ENCODE measurements at regions not wholly inside any gene's neighbourhood (a gene's known extent, or its start where the extent isn't known, plus 50 kb on each side); places are given as distances from the start of the nearest gene placed in this dataset.

DNA sequence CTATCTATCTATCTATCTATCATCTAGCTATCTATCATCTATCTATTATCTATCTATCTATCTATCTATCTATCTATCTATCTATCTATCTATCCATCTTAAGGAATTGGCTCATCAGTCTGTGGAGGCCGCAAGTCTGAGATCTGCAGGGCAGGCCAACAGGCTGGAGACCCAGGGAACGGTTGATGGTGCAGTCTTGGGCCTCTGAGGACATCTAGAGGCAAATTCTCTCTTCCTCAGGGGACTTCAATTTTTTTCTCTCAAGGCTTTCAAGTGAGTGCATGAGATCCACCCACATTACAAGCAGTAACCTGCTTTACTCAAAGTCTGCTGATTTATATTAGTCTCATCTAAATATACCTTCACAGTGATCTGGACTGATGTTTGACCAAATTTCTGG, 197.0 kb downstream of the GLRX3 start:
- Histone ChIP-seq H3K9me3 (ENCODE audit: insufficient read depth, low read length) (no peaks in the 10 kb centered on the region), H3K4me3 (ENCODE audit: low read length) (no peak overlapping the region), H4K20me1 (ENCODE audit: insufficient read depth, low read length) (no peaks in the 10 kb centered on the region), H3K27ac (ENCODE audit: low read length) (no peak overlapping the region), H3K4me1 (ENCODE audit: low read length) (no peaks in the 10 kb centered on the region), H3K36me3 (replicated peaks; ENCODE audit: low read depth, low read length) (no peaks in the 10 kb centered on the region), H3K9ac (ENCODE audit: low read length) (no peak overlapping the region), H2AFZ (ENCODE audit: low read depth, low read length) (no peak overlapping the region), H3K27me3 (ENCODE audit: low read depth, low read length) (no peaks in the 10 kb centered on the region), H3K79me2 (ENCODE audit: low read length) (no peaks in the 10 kb centered on the region), H3K4me2 (ENCODE audit: low read length) (no peak overlapping the region)
- TF ChIP-seq EZH2phosphoT487 (IDR thresholded peaks at IDR 0.05; ENCODE audit: low read depth), result no peak
- TF ChIP-seq, protein P1, sequence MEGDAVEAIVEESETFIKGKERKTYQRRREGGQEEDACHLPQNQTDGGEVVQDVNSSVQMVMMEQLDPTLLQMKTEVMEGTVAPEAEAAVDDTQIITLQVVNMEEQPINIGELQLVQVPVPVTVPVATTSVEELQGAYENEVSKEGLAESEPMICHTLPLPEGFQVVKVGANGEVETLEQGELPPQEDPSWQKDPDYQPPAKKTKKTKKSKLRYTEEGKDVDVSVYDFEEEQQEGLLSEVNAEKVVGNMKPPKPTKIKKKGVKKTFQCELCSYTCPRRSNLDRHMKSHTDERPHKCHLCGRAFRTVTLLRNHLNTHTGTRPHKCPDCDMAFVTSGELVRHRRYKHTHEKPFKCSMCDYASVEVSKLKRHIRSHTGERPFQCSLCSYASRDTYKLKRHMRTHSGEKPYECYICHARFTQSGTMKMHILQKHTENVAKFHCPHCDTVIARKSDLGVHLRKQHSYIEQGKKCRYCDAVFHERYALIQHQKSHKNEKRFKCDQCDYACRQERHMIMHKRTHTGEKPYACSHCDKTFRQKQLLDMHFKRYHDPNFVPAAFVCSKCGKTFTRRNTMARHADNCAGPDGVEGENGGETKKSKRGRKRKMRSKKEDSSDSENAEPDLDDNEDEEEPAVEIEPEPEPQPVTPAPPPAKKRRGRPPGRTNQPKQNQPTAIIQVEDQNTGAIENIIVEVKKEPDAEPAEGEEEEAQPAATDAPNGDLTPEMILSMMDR (IDR thresholded peaks at IDR 0.05; ENCODE audit: low read depth, low read length), result no peak

DNA sequence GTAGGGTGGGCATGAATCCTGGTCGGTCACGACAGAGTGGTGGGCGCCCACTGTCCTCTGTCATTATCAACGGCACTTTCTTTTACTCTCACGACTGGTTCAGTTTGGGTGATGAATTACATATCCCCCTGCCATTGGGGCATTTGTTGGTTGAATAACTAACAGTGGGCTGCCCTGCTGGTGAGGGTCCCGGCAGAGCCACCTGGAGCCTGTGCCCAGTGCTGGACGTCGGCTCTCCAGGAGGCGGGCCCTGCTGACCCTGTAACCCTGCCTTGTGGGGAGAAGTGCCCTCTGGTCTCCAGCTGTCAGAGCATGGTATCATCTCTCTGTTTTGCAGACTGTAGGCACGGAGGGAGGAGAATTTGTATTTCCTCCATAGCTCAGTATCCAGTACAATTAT, 199.1 kb downstream of the GLRX3 start:
- no peak for TF ChIP-seq EZH2phosphoT487 (IDR thresholded peaks at IDR 0.05; ENCODE audit: low read depth)
- TF ChIP-seq, protein P1 (IDR thresholded peaks at IDR 0.05; ENCODE audit: low read depth, low read length), result no peak

DNA sequence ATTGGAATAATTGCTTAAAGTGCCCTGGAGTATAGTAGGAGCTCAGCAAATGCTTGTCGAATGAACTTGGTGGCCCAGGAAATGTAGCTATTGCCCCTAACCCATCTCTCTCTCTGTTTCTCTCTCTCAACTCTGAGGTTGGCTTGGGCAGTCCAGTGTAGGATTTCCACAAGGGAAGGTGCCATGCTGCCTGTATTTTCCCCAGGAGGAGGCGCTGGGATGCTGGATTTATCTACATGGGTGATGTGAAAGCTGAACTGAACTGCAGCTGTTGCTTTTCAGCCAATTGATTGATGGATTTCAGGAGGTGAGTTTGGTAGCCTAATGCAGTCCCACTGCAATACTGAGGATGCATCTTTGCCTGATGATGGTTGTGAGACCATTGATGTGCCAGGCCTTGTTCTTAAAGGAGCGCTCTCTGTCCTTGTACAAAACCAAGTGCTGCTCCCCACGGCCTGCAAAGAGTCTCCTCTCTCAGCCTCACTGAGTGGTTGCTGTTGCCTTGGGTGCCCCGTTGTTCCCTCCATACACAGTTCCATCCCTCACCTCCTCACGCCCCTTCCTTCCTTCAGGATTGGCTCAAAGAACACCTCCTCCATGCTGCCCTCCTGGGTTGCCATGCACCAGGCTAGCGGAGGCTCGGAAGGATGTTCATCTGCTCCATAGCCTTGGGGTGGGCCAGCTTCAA, 200.6 kb downstream of the GLRX3 start:
- H3K4me2 ChIP-seq (ENCODE audit: low read length), result no peak overlapping the region
- TF ChIP-seq, protein P1 (IDR thresholded peaks at IDR 0.05; ENCODE audit: low read depth, low read length), result no peak
- no peak for TF ChIP-seq EZH2phosphoT487 (IDR thresholded peaks at IDR 0.05; ENCODE audit: low read depth)
- H3K36me3 ChIP-seq (replicated peaks; ENCODE audit: low read depth, low read length), result no peaks in the 10 kb centered on the region
- H3K4me3 ChIP-seq (ENCODE audit: low read length), result no peak overlapping the region
- H3K27me3 ChIP-seq (ENCODE audit: low read depth, low read length), result no peaks in the 10 kb centered on the region
- H3K9me3 ChIP-seq (ENCODE audit: insufficient read depth, low read length), result no peaks in the 10 kb centered on the region
- H3K4me1 ChIP-seq (ENCODE audit: low read length), result no peaks in the 10 kb centered on the region
- no peak overlapping the region for H2AFZ ChIP-seq (ENCODE audit: low read depth, low read length)
- no peak overlapping the region for H3K27ac ChIP-seq (ENCODE audit: low read length)
- no peaks in the 10 kb centered on the region for H4K20me1 ChIP-seq (ENCODE audit: insufficient read depth, low read length)
- no peak overlapping the region for H3K9ac ChIP-seq (ENCODE audit: low read length)
- no peaks in the 10 kb centered on the region for H3K79me2 ChIP-seq (ENCODE audit: low read length)

More for the DNA sequence above, 199.1 kb downstream of the GLRX3 start:
- no peaks in the 10 kb centered on the region for H3K4me1 ChIP-seq (ENCODE audit: low read length)
- no peaks in the 10 kb centered on the region for H3K9me3 ChIP-seq (ENCODE audit: insufficient read depth, low read length)
- H3K9ac ChIP-seq (ENCODE audit: low read length), result no peak overlapping the region
- H2AFZ ChIP-seq (ENCODE audit: low read depth, low read length), result no peak overlapping the region
- H3K36me3 ChIP-seq (replicated peaks; ENCODE audit: low read depth, low read length), result no peaks in the 10 kb centered on the region
- no peak overlapping the region for H3K4me3 ChIP-seq (ENCODE audit: low read length)
- no peak overlapping the region for H3K27ac ChIP-seq (ENCODE audit: low read length)
- H3K4me2 ChIP-seq (ENCODE audit: low read length), result no peak overlapping the region
- H3K27me3 ChIP-seq (ENCODE audit: low read depth, low read length), result no peaks in the 10 kb centered on the region
- no peaks in the 10 kb centered on the region for H3K79me2 ChIP-seq (ENCODE audit: low read length)
- no peaks in the 10 kb centered on the region for H4K20me1 ChIP-seq (ENCODE audit: insufficient read depth, low read length)

DNA sequence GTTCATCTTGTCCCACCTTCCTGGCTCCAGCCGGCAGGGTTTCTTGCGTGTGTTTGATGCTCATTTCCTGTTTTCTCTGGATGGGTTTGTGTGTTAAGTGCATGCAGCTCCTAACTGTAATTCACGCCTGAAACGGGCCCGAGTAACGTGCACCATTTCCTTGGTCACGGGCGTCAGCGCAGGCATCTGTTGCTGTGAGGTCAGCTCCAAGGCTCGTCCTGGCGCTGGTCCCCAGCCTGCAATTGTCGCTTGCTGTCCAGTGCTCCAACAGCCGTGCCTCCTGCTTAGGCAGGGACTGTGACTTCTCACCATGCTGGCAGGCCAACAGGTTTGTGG, 201.1 kb downstream of the GLRX3 start:
- Histone ChIP-seq H3K79me2 (ENCODE audit: low read length) (no peaks in the 10 kb centered on the region), H2AFZ (ENCODE audit: low read depth, low read length) (no peak overlapping the region), H3K27me3 (ENCODE audit: low read depth, low read length) (no peaks in the 10 kb centered on the region), H3K4me3 (ENCODE audit: low read length) (no peak overlapping the region), H3K27ac (ENCODE audit: low read length) (no peak overlapping the region), H3K4me2 (ENCODE audit: low read length) (no peak overlapping the region), H3K9ac (ENCODE audit: low read length) (no peak overlapping the region), H3K4me1 (ENCODE audit: low read length) (no peaks in the 10 kb centered on the region), H4K20me1 (ENCODE audit: insufficient read depth, low read length) (no peaks in the 10 kb centered on the region), H3K9me3 (ENCODE audit: insufficient read depth, low read length) (no peaks in the 10 kb centered on the region), H3K36me3 (replicated peaks; ENCODE audit: low read depth, low read length) (no peaks in the 10 kb centered on the region)
- TF ChIP-seq EZH2phosphoT487 (IDR thresholded peaks at IDR 0.05; ENCODE audit: low read depth), result no peak
- TF ChIP-seq, protein P1 (IDR thresholded peaks at IDR 0.05; ENCODE audit: low read depth, low read length), result no peak

Data from OCI-LY3 (cell line).